Bronchial epithelial cell (primary cell): ENCODE measurements at regions not wholly inside any gene's neighbourhood (a gene's known extent, or its start where the extent isn't known, plus 50 kb on each side); places are given as distances from the start of the nearest gene placed in this dataset.
"Not testable (repeated sequence)": the region's sequence is repeated elsewhere in the genome, so short reads cannot be mapped to it uniquely, and the experiment has no call there.

ENCODE experiments used
- DNase-seq: peaks from one replicate; pipeline ENCODE4 v3.0.0-alpha.2; 2010; ENCODE audit warnings: low read depth
- FAIRE-seq: peaks from 2 replicates; lab custom pipeline; 2011; peaks lifted over from hg19 to GRCh38; lab: Jason Lieb, UNC
- H3K27me3 ChIP-seq: 2 replicates; pipeline ENCODE4 v1.5.1; 2011; ENCODE audit warnings: low read length; ENCODE audit not compliant: control insufficient read depth, insufficient read depth
- H3K36me3 ChIP-seq: 2 replicates; pipeline ENCODE4 v1.5.1; 2011; ENCODE audit warnings: low read length; ENCODE audit not compliant: control insufficient read depth, insufficient read depth
- H3K4me3 ChIP-seq: 2 replicates; pipeline ENCODE4 v1.5.1; 2011; ENCODE audit warnings: mild to moderate bottlenecking, low read depth, low read length, control low read depth
- TF ChIP-seq, protein P1 (sequence below): IDR thresholded peaks from 2 replicates; pipeline ENCODE4 v1.5.1; 2011; ENCODE audit warnings: mild to moderate bottlenecking, moderate library complexity, low read length, control low read depth, inconsistent platforms; ENCODE audit not compliant: insufficient read depth, severe bottlenecking

DNA sequence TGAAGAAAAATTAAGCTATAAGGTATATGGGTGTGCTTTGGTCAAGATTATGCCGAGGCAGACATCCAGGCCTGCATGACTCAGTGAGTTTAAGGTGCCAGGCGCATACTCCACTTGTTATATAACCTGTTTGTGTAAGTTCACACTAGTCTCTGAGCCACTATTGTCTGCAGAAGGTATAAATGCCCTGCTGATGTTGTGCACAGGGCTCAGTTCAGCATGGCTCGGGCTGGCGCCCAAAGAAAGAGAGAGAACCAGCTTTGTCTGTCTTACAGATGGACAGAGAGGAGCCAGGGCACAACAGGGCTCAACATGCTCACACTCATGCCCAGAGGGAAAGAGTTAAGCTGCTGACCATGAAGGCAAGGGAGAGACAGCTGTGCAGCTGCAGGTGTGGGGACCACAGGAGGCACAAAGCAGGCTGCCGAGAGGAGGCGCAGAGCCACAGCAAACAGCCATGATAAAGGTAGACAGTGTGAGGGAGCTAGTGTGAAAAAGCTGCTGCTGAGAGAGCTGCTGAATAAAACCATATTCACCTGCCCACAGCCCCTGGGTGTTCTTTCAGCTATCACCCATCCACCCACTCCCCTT is 1587.6 kb upstream of the C9orf72 start:
- Histone ChIP-seq H3K27me3 (no peaks in the 10 kb centered on the region), H3K4me3 (no peak overlapping the region), H3K36me3 (no peaks in the 10 kb centered on the region)
- FAIRE-seq (no peak), DNase-seq (no peak)
- TF ChIP-seq, protein P1, sequence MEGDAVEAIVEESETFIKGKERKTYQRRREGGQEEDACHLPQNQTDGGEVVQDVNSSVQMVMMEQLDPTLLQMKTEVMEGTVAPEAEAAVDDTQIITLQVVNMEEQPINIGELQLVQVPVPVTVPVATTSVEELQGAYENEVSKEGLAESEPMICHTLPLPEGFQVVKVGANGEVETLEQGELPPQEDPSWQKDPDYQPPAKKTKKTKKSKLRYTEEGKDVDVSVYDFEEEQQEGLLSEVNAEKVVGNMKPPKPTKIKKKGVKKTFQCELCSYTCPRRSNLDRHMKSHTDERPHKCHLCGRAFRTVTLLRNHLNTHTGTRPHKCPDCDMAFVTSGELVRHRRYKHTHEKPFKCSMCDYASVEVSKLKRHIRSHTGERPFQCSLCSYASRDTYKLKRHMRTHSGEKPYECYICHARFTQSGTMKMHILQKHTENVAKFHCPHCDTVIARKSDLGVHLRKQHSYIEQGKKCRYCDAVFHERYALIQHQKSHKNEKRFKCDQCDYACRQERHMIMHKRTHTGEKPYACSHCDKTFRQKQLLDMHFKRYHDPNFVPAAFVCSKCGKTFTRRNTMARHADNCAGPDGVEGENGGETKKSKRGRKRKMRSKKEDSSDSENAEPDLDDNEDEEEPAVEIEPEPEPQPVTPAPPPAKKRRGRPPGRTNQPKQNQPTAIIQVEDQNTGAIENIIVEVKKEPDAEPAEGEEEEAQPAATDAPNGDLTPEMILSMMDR = no peak

DNA sequence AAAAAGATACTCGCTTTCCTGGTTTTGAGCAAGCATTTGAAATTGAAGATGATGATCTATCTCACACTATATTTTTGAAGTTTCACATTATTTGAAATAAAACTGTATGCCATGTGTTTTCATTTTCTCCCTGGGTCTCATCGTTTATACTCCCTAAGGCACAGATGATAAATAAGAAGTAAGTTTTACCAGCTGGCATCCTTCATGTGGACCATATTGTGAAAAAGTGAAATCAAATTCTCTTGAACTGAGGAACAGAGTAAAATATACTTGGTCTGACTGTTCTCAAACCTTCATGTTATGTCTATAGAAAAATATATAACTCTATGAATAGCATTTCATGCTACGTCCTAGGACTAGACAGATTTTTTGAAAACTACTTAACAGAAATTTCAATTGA is 1600.9 kb upstream of the C9orf72 start:
- TF ChIP-seq, protein P1 = no peak
- H3K4me3 ChIP-seq = no peak overlapping the region
- DNase-seq (no peak), FAIRE-seq (no peak)
- H3K36me3 ChIP-seq = no peaks in the 10 kb centered on the region
- H3K27me3 ChIP-seq = no peaks in the 10 kb centered on the region

DNA sequence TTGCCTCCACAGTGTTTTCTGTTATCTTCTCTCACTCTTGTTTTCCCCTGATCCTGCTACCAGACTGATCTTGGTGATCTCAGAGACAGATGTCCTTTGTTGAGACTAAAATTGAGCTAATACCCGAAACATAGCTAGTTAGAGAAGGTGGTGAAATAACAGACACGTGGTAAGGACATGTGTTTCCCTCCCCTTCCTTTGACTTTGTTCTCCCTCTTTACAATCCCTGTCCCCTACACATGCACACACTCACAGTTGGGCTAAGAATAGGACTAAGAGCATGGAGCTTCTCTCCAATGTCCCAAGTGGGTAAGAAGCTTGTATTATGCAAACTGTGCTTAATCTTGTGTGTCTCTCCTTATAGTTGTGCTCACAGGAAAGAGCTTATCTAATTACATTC is 1603.0 kb upstream of the C9orf72 start:
- DNase-seq (no peak), FAIRE-seq (no peak)
- TF ChIP-seq, protein P1 = no peak
- no peak overlapping the region for H3K4me3 ChIP-seq
- no peaks in the 10 kb centered on the region for H3K27me3 ChIP-seq
- no peaks in the 10 kb centered on the region for H3K36me3 ChIP-seq

DNA sequence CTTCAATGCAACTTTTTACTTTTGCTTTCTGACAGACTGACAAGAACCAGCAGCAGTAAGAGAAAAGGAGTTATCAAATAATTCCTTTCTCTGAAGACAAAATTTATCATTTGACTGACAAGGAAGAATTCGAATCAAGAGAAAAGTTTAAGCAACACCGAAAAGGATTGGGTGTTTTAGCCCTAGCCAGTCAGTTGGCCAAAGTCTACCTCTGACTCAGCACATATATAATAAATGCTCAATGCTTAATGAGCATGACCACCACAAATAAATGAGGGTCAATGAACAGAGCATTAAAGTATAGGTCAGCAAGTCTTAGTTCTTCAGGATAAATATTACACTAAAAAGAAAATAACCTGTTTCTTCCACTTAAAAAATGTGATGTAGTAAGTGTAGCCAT is 1603.5 kb upstream of the C9orf72 start:
- no peaks in the 10 kb centered on the region for H3K36me3 ChIP-seq
- TF ChIP-seq, protein P1 = no peak
- FAIRE-seq (no peak), DNase-seq (no peak)
- no peaks in the 10 kb centered on the region for H3K27me3 ChIP-seq
- no peak overlapping the region for H3K4me3 ChIP-seq

DNA sequence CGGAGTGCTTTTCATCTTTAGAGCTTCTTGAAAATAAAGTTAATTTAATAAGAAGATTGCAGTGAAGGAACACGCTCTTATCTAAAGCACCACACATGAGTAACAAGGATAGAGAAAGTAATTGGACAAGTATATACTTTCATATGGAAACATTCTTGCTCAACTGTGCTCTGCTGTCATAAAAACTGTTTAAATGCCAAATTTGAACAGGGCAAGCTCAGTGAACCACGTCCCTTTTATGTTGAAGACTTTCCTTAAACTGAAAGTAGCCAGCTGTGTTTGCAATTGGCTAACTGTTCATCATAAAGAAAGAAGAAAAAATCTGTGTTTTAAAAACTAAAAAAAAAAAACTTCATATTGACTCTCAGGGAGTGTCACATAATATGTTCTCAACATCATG is 1610.7 kb upstream of the C9orf72 start:
- TF ChIP-seq, protein P1 = no peak
- H3K27me3 ChIP-seq = no peaks in the 10 kb centered on the region
- H3K36me3 ChIP-seq = no peaks in the 10 kb centered on the region
- FAIRE-seq (no peak), DNase-seq (no peak)
- no peak overlapping the region for H3K4me3 ChIP-seq

DNA sequence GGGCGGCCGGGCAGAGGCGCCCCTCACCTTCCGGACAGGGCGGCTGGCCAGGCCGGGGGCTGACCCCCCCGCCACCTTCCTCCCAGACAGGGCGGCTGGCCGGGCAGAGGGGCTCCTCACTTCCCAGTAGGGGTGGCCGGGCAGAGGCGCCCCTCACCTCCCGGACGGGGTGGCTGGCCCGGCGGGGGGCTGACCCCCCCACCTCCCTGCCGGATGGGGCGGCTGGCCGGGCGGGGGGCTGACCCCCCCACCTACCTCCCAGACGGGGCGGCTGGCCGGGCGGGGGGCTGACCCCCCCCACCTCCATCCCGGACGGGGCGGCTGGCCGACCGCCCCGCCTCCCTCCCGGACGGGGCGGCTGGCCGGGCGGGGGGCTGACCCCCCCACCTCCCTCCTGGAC is 1615.5 kb upstream of the C9orf72 start:
- H3K27me3 ChIP-seq, H3K4me3 ChIP-seq, DNase-seq, H3K36me3 ChIP-seq, FAIRE-seq: not testable (repeated sequence)

DNA sequence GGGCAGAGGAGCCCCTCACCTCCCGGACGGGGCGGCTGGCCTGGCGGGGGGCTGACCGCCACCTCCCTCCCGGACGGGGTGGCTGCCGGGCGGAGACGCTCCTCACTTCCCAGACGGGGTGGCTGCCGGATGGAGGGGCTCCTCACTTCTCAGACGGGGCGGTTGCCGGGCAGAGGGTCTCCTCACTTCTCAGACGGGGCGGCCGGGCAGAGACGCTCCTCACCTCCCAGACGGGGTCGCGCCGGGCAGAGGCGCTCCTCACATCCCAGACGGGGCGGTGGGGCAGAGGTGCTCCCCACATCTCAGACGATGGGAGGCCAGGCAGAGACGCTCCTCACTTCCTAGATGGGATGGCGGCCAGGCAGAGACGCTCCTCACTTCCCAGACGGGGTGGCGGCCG is 1615.9 kb upstream of the C9orf72 start:
- H3K27me3 ChIP-seq, FAIRE-seq, DNase-seq, H3K4me3 ChIP-seq, H3K36me3 ChIP-seq: not testable (repeated sequence)
